ENCODE measurements at regions not wholly inside any gene's neighbourhood (a gene's known extent, or its start where the extent isn't known, plus 50 kb on each side); places are given as distances from the start of the nearest gene placed in this dataset.

DNA sequence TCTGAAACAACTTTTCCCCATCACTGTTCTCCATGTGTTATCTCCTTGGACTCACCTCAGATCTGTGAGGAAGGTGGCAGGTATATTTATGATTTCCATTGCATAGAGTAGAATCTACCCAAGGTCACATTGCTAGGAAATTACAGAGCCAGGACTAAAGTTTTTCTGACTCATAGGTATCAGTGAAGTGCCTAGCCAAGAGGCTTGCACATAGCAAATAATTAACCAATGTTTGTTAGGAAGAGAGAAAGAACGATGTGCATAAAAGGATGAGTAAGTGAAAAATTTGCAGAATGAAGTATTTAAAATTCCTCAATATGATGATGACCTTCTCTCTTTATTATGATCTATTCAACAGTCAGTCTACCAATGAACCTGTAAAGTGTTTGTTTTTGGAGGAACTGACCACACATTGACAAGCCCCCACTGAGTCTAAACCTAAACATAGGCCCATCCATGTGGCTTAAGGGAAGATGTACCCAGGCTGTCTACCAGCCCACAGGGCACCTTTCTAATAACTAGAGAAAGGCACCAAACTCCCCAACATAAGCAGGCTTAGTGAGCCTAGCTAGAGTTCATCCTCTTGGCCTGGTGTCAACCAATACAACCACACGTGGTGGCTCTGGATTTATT, 252.9 kb upstream of the ZMIZ1 start:
- TF ChIP-seq, protein P1, sequence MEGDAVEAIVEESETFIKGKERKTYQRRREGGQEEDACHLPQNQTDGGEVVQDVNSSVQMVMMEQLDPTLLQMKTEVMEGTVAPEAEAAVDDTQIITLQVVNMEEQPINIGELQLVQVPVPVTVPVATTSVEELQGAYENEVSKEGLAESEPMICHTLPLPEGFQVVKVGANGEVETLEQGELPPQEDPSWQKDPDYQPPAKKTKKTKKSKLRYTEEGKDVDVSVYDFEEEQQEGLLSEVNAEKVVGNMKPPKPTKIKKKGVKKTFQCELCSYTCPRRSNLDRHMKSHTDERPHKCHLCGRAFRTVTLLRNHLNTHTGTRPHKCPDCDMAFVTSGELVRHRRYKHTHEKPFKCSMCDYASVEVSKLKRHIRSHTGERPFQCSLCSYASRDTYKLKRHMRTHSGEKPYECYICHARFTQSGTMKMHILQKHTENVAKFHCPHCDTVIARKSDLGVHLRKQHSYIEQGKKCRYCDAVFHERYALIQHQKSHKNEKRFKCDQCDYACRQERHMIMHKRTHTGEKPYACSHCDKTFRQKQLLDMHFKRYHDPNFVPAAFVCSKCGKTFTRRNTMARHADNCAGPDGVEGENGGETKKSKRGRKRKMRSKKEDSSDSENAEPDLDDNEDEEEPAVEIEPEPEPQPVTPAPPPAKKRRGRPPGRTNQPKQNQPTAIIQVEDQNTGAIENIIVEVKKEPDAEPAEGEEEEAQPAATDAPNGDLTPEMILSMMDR (IDR thresholded peaks at IDR 0.05) = no peak
- no peak for TF ChIP-seq POLR2A (IDR thresholded peaks at IDR 0.05)
- TF ChIP-seq EP300 (IDR thresholded peaks at IDR 0.05) = no peak

All from suprapubic skin (tissue), 3 donors.